K562 (cell line): ENCODE measurements at regions not wholly inside any gene's neighbourhood (a gene's known extent, or its start where the extent isn't known, plus 50 kb on each side); places are given as distances from the start of the nearest gene placed in this dataset.

ENCODE experiments used
- ATAC-seq: fragments of 200-7000 bp; cut with Tn5 transposase; 3 replicates; pipeline ENCODE4 v1.9.1; 2020; ENCODE audit warnings: moderate library complexity
- BruUV-seq: library from RNA; stranded (reverse); fragments of 400-500 nt; replicated peaks from 2 replicates; lab custom pipeline; 2021; lab: Mats Ljungman, UMichigan
- CTCF ChIA-PET: fragments of 300-600 bp; formaldehyde crosslinking; extraction: SDS; loops from one replicate; lab custom pipeline; 2021; ENCODE audit warnings: low intra/inter-chr PET ratio; lab: Yijun Ruan, JAX
- POLR2A ChIA-PET: fragments of 300-600, 350-650 bp; sonication (Branson Sonifier 250); formaldehyde crosslinking; extraction: SDS; loops from one replicate; lab custom pipeline; 2021; ENCODE audit warnings: antibody characterized with exemption, inconsistent platforms; lab: Yijun Ruan, JAX
- DNase-seq, 4 experiments: peaks; one replicate each; pipeline versions ENCODE4 v3.0.0 to v3.0.0-alpha.2; 2011 to 2018; ENCODE audit warnings: low spot score in 3 of 4, mixed read lengths in 3 of 4; ENCODE audit errors: extremely low read depth in 1 of 4
- FAIRE-seq: peaks from 2 replicates; lab custom pipeline; 2011; peaks lifted over from hg19 to GRCh38; lab: Jason Lieb, UNC
- H2AFZ ChIP-seq: 2 replicates; pipeline ENCODE4 v1.6.0; 2011; ENCODE audit warnings: low read depth, low read length, control low read depth, inconsistent platforms
- H3K27ac ChIP-seq: fragments of 200-600 bp; 3 replicates; pipeline ENCODE4 v1.8.0; 2011; ENCODE audit warnings: low read depth, mild to moderate bottlenecking, control low read depth, inconsistent platforms, low read length, moderate library complexity, mixed read lengths; ENCODE audit errors: extremely low read depth
- H3K27me3 ChIP-seq, 2 experiments: fragments of 300-600 bp in 1 of 2; 2 replicates in 1 of 2; 3 replicates in 1 of 2; pipeline versions ENCODE4 v1.6.0 to v1.8.0; 2011; ENCODE audit warnings: inconsistent platforms in 2 of 2, low read length in 2 of 2, mild to moderate bottlenecking in 1 of 2, mixed read lengths in 1 of 2, moderate library complexity in 1 of 2; ENCODE audit not compliant: control insufficient read depth in 2 of 2, insufficient read depth in 2 of 2
- H3K36me3 ChIP-seq: fragments of 300-600 bp; 3 replicates; pipeline ENCODE4 v1.8.0; 2011; ENCODE audit warnings: mild to moderate bottlenecking, low read length, inconsistent platforms; ENCODE audit not compliant: control insufficient read depth, insufficient read depth
- H3K4me1 ChIP-seq, 2 experiments: fragments of 200-600 bp in 1 of 2; replicated peaks in 1 of 2; 2 replicates in 1 of 2; 3 replicates in 1 of 2; pipeline versions ENCODE4 v1.5.1 to v1.8.0; 2011; ENCODE audit warnings: inconsistent platforms in 2 of 2, low read length in 2 of 2, mild to moderate bottlenecking in 1 of 2, mixed read lengths in 1 of 2, moderate library complexity in 1 of 2; ENCODE audit not compliant: control insufficient read depth in 2 of 2, insufficient read depth in 2 of 2
- H3K4me2 ChIP-seq: 2 replicates; pipeline ENCODE4 v1.6.1; 2011; ENCODE audit warnings: low read length, control low read depth, inconsistent platforms, mixed read lengths; ENCODE audit not compliant: insufficient read depth
- H3K4me3 ChIP-seq: fragments of 200-600 bp; sonication (generic), shearing (Covaris generic); 2 replicates; pipeline ENCODE4 v1.5.1; 2016; ENCODE audit warnings: control low read depth, inconsistent platforms
- H3K79me2 ChIP-seq: fragments of 200-600 bp; 3 replicates; pipeline ENCODE4 v1.8.0; 2011; ENCODE audit warnings: low read length, inconsistent platforms; ENCODE audit not compliant: control insufficient read depth, insufficient read depth
- H3K9ac ChIP-seq, 2 experiments: 2 replicates each; pipeline versions ENCODE4 v1.6.0 to v1.6.1; 2011; ENCODE audit warnings: low read depth in 2 of 2, low read length in 2 of 2, control low read depth in 1 of 2, inconsistent platforms in 1 of 2, mild to moderate bottlenecking in 1 of 2, mixed read lengths in 1 of 2; ENCODE audit not compliant: insufficient read depth in 1 of 2
- H3K9me1 ChIP-seq: one replicate; pipeline ENCODE4 v1.6.0; 2011; ENCODE audit warnings: inconsistent platforms, mild to moderate bottlenecking, low read length, moderate library complexity; ENCODE audit not compliant: control insufficient read depth, insufficient read depth
- H3K9me3 ChIP-seq: replicated peaks from 2 replicates; pipeline ENCODE4 v1.5.1; 2011; ENCODE audit warnings: low read depth, low read length, inconsistent platforms; ENCODE audit not compliant: control insufficient read depth, insufficient read depth
- H4K20me1 ChIP-seq: replicated peaks from 2 replicates; pipeline ENCODE4 v1.6.1; 2011; ENCODE audit warnings: low read length, inconsistent platforms, mixed read lengths; ENCODE audit not compliant: control insufficient read depth, insufficient read depth
- BCOR ChIP-seq: fragments of 450-650 bp; IDR thresholded peaks from 2 replicates; pipeline ENCODE4 v1.6.1; 2016
- CBFA2T3 ChIP-seq: fragments of 450-650 bp; IDR thresholded peaks from 2 replicates; pipeline ENCODE4 v1.6.1; 2017
- GTF2E2 ChIP-seq: fragments of 200-800 bp; sonication (Bioruptor generic); IDR thresholded peaks from 2 replicates; pipeline ENCODE4 v1.6.1; 2016; ENCODE audit warnings: missing genetic modification characterization, missing compliant biosample characterization
- KHSRP ChIP-seq: fragments of 450-650 bp; IDR thresholded peaks from 2 replicates; pipeline ENCODE4 v1.6.1; 2017
- NR3C1 ChIP-seq: sonication (generic); formaldehyde crosslinking; IDR thresholded peaks from 2 replicates; pipeline ENCODE4 v1.8.1; 2022; ENCODE audit warnings: missing genetic modification reagents
- PHF21A ChIP-seq: fragments of 450-650 bp; IDR thresholded peaks from 2 replicates; pipeline ENCODE4 v1.6.1; 2017; ENCODE audit warnings: low read depth, borderline replicate concordance
- POLR2G ChIP-seq: fragments of 200-400 bp; formaldehyde crosslinking; IDR thresholded peaks from 2 replicates; pipeline ENCODE4 v1.6.1; 2017; ENCODE audit warnings: low read depth, mild to moderate bottlenecking, antibody characterized with exemption, low read length, moderate library complexity
- PYGO2 ChIP-seq: fragments of 450-650 bp; IDR thresholded peaks from 2 replicates; pipeline ENCODE4 v1.6.1; 2016; ENCODE audit warnings: mild to moderate bottlenecking, missing genetic modification characterization, moderate library complexity, missing compliant biosample characterization
- RFX1 ChIP-seq: fragments of 450-650 bp; IDR thresholded peaks from 2 replicates; pipeline ENCODE4 v1.6.1; 2016; ENCODE audit warnings: mild to moderate bottlenecking, moderate library complexity
- SP1 ChIP-seq: sonication (generic); formaldehyde crosslinking; IDR thresholded peaks from 2 replicates; pipeline ENCODE4 v1.8.1; 2022; ENCODE audit warnings: mild to moderate bottlenecking, missing genetic modification reagents
- ZFPM2 ChIP-seq: fragments of 250-450 bp; sonication (Bioruptor Pico); IDR thresholded peaks from 2 replicates; pipeline ENCODE4 v1.5.1; 2022; ENCODE audit warnings: mild to moderate bottlenecking
- ZNF232 ChIP-seq: sonication (generic); formaldehyde crosslinking; IDR thresholded peaks from 2 replicates; pipeline ENCODE4 v1.8.0; 2022; ENCODE audit warnings: mild to moderate bottlenecking, missing genetic modification reagents
- ZNF24 ChIP-seq: fragments of 450-650 bp; IDR thresholded peaks from 2 replicates; pipeline ENCODE4 v1.6.1; 2016
- ZNF395 ChIP-seq: fragments of 200-800 bp; sonication (Bioruptor generic); IDR thresholded peaks from 2 replicates; pipeline ENCODE4 v1.6.1; 2017; ENCODE audit warnings: missing genetic modification characterization, missing compliant biosample characterization
- ZNF436 ChIP-seq: fragments of 250-450, 450-650 bp; sonication (Bioruptor Pico); formaldehyde crosslinking; IDR thresholded peaks from 2 replicates; pipeline ENCODE4 v1.7.0; 2020; ENCODE audit warnings: mild to moderate bottlenecking
- ZNF518B ChIP-seq: fragments of 250-450 bp; sonication (Bioruptor Pico); IDR thresholded peaks from 2 replicates; pipeline ENCODE4 v1.5.0; 2021; ENCODE audit warnings: mild to moderate bottlenecking, moderate library complexity
- ZNF592 ChIP-seq: fragments of 450-650 bp; IDR thresholded peaks from 2 replicates; pipeline ENCODE4 v1.6.1; 2017; ENCODE audit warnings: antibody characterized with exemption, mild to moderate bottlenecking
- ZNF717 ChIP-seq: fragments of 250-450 bp; sonication (Bioruptor Pico); IDR thresholded peaks from 2 replicates; pipeline ENCODE4 v1.5.0; 2021
- ZNF785 ChIP-seq: fragments of 250-450 bp; sonication (Bioruptor Pico); IDR thresholded peaks from 2 replicates; pipeline ENCODE4 v1.4.0; 2020; ENCODE audit warnings: mild to moderate bottlenecking
- WGBS: fragments of 100-300 bp; shearing (Covaris generic); methylation state at CpG from one replicate; pipeline ENCODE4 v1.1.6; 2016; ENCODE audit warnings: low coverage, mixed read lengths; ENCODE audit not compliant: insufficient coverage; ENCODE audit errors: missing lambda C conversion rate; 5-methylcytosine and 5-hydroxymethylcytosine counted together
- in situ Hi-C: fragments of 300-500 bp; cut with MboI; formaldehyde crosslinking; loops from 4 replicates; pipeline ENCODE4 v1.15.0; 2018; ENCODE audit warnings: inconsistent platforms, mixed read lengths
- intact Hi-C: fragments of 100-400 bp; cut with micrococcal nuclease; formaldehyde crosslinking; loops from 2 replicates; pipeline ENCODE4 v1.14.2; 2022

GRCh38 chr13:105153611-105154010 is 1381.9 kb downstream of the EFNB2 start:
- no peaks in the 10 kb centered on the region for H3K9me1 ChIP-seq
- TF ChIP-seq ZFPM2 (CRISPR knock-in tag) (no peak), GTF2E2 (no peak), ZNF24 (no peak), ZNF785 (CRISPR knock-in tag) (no peak), ZNF232 (no peak), ZNF436 (CRISPR knock-in tag) (no peak), CBFA2T3 (no peak), SP1 (no peak), ZNF717 (CRISPR knock-in tag) (no peak), PYGO2 (tag) (no peak), POLR2G (no peak), ZNF518B (no peak), RFX1 (no peak), ZNF592 (no peak), BCOR (no peak), ZNF395 (CRISPR knock-in tag) (no peak), KHSRP (no peak), PHF21A (no peak), NR3C1 (CRISPR knock-in tag) (no peak)
- no peaks in the 10 kb centered on the region for H3K36me3 ChIP-seq
- DNase-seq (no peak), FAIRE-seq (no peak), ATAC-seq (no peak)
- no peak overlapping the region for H3K4me2 ChIP-seq
- no peak overlapping the region for H3K4me3 ChIP-seq
- WGBS = 0% methylated on average over 1 of the region's 1 CpG
- in situ Hi-C loops = no loop called here
- no peaks in the 10 kb centered on the region for H3K4me1 ChIP-seq
- no peaks in the 10 kb centered on the region for H3K27me3 ChIP-seq
- intact Hi-C loops = no loop called here
- POLR2A ChIA-PET = no interaction called here
- H3K9me3 ChIP-seq = no peaks in the 10 kb centered on the region
- no peak overlapping the region for H3K9ac ChIP-seq
- no peak overlapping the region for H3K27ac ChIP-seq
- no peak overlapping the region for H2AFZ ChIP-seq
- no peaks in the 10 kb centered on the region for H4K20me1 ChIP-seq
- BruUV-seq = no TSS peak
- H3K79me2 ChIP-seq = no peaks in the 10 kb centered on the region
- CTCF ChIA-PET = no interaction called here
